IPS-NIHi11 (cell line): ENCODE measurements at regions not wholly inside any gene's neighbourhood (a gene's known extent, or its start where the extent isn't known, plus 50 kb on each side); places are given as distances from the start of the nearest gene placed in this dataset.

Experiments
- DNase-seq: peaks from one replicate; pipeline ENCODE4 v3.0.0; 2012; ENCODE audit warnings: mixed read lengths, low spot score

DNA sequence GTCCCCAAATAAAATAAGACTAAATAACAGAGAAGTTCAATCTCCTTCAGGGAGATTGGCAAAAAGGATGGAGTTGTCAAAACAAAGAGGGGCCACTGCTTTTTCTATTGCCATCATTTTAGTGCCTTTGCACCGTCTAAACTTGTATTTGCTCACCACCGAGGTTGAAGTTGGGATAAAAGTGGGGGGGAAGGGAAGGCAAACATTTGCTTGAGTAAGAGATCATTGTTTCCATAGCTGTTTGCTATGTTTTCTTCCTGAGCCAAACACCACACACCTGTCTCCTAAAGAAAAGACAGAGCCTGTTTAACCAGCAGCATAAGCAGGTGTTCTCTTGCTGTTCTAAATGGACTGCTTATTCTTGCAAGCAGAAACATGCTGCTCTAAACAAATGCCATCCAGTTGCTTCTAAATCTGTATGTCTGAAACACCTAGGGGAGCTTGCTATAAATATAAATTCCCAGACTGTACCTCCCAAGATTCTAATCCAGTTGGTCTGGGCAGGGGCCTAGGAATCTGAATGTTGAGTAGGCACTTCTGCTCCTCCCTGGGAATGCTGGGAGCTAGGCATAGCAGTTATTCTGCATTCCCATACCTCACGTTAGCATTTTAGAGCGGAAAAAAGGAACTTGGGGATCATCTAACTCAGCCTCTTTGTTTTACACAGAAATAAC is 179.4 kb upstream of the ARL4C start:
- DNase-seq = no peak

GRCh38 chr2:234674781-234675201 is 177.9 kb upstream of the ARL4C start:
- no peak for DNase-seq

GRCh38 chr2:234673961-234674759 is 177.3 kb upstream of the ARL4C start:
- no peak for DNase-seq

GRCh38 chr2:234673501-234673900 is 176.6 kb upstream of the ARL4C start:
- no peak for DNase-seq

DNA sequence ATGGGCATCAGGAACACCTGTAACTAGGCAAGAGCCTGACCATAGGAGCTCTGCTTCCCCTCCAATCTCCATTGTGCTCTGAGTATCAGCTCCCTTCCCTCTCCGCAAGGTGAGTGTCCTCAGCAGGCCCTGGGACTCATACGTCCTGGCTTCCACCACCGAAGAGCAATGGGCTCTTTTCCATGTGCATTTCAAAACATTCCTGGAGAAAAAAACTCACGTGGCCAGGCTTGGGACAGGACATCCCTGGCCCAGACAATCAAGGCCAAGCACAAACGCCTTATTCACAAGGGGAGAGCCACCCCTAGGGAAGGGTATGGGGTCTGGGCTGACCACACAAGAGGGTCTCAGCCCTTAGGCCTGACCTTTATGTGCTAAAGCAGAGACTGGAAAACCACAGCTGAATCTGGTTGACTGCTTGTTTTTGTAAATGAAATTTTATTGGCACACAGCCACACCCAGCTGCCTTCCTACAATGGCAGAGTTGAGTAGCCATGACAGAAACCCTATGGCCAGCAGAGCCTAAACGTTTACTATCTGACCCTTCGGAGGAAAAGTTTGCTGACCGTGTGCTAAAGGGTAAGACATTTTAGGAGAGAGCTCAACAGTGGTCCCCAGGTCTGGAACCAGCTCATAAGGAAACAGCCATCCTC is 175.7 kb upstream of the ARL4C start:
- DNase-seq = no peak

DNA sequence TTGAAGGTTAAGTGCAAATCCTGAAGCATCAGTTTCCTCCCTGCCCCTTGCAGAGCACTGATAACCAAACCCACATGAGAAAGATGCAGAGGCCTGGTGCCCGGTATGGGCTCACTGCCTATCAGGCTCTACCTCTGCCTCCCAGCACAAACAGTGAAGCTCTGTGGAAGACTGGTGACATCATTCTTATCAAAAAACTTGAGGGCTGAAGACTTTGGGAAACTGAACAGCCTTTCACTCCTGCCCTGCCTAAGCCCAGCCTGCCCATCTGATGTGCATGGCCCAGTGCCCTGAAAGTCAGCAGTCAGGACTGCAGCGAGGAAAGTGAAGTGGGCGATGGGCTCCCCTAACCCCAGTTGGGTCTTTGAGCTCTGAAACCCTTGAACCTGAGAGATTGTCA is 174.8 kb upstream of the ARL4C start:
- DNase-seq = no peak

- no peak for DNase-seq
Observed at GRCh38 chr2:234671231-234671630, 174.3 kb upstream of the ARL4C start.

DNA sequence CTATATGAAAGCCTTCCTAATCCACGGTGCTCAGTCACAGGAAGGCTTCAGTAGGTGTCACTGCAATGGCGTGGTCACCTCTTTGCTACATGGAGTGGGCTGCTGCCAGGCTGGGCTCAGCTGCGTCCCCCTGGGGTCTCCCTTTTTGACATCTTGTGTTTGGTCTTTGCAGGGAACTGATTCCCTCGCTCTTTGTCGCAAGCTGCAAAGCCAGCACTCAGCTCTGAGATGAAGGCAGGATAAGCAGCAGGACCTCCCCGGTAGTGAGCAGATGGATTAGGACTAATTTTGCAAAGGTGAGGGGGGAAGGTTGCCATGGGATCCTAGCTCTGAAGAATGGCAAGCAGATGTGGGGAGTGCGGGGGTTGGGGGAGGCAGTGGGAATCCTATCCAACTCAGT is 173.9 kb upstream of the ARL4C start:
- DNase-seq = no peak

DNA sequence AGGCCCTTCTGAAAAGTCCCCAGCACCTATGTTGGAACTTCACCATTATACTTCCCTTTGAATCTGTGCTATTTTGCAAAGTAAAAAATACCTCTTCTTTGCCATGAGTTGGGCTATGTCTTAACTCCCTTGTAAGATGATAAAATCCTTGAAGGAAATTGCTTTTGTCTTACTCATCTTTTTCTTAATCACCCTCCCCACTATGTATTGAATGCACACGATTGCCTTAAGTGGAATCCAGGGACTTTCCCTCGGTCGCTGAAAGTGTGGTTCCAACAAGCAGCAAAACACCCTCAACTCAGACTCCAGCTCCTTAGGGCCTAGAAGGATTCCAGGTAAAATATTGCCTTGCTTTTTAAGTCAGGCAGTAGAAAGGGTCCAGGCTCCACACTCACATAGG is 173.2 kb upstream of the ARL4C start:
- DNase-seq = no peak

DNA sequence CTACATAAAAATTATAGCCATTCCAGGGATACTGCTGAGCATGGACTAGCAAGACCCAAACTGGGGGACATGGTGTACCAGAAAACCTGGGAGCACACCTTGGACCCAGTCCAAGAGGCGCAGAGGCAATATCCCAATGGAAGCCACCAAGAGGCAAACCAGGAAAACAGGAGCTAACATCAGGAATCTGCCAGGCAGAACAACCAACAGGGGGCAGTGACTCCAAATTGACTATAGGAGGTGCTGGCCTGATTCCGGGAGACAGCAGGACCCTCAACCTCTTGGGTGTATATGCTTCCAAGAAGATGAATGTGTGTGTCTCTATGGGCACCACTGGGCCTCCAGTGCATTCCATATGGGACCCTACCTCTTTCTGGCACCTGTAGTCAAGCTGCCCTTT is 172.7 kb upstream of the ARL4C start:
- peak; percentile 55 for DNase-seq

DNA sequence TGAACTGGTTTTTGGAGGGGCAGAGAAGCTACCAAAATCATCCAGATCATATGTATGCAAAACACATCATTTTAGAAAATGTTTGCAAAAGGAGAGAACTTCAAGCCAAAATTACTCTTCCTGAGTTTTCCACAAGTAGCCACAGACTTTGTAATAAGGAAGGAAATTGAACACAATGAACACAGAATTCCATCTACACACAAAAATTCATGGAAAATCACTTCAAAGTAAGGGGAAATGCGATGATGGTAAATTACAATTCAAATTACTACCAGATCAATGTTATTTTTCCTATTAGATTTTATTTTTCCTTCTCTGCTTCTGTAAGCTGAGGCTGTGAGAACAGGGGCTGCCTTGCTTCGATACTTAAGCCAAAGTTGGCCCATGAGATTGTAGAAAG is 172.1 kb upstream of the ARL4C start:
- DNase-seq = no peak

DNA sequence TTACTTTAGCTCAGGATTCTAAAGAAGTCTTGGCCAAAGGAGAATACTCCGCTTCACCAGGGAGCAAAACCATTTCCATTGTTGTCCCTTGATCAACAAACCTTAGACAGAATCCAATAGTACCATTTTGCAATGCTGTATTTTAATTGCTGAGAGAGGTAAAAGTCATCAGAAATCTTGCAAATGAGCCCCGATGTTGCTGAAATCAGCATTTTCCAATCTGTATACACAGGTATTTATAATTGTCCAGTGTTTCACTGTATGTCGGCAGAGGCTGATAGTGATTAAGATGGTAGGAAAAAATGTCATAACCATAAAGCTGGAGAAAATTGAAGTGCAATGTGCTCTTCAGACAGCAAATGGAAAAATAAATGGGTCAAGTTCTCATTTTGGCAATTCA is 170.0 kb upstream of the ARL4C start:
- DNase-seq = no peak

GRCh38 chr2:234665304-234665703 is 168.4 kb upstream of the ARL4C start:
- DNase-seq = no peak

GRCh38 chr2:234661849-234662248 is 165.0 kb upstream of the ARL4C start:
- no peak for DNase-seq

DNA sequence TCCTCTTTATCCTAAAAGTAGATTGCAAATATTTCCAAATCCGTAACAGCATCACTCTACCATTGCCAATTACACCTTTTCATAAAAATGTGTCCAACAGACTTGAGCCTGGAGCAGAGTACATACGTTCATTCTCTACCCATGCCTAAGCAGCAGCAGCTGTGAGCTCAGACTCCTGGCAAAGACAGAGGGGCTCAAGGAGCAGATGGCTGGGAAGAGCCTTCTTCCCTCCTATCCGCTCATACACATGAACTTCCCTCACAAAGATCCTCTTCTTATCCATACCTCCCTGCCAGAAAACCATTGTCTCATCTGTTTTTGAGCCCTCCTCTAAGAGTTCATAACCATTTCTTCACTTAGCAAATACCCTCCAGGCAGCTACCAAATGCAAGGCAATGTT is 164.3 kb upstream of the ARL4C start:
- DNase-seq = no peak

DNA sequence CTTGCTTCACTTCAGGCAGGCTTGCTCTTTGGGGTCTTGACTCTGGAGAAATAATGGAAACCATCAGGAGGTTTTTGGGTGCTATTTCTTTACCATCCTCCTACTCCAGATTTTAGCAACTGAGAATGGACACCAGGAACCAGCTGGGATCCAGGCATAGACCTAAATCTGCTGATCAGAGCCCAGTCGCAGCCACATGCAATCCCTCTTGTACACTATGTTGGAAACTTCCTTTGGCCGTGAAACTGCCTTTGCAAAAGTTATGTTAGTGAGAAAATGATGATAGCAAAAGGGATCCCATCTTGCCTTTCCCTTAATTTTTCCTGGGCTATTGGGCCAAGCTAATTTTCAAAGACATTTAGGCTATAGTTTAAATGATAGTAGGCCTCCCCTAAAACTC is 158.8 kb upstream of the ARL4C start:
- DNase-seq = no peak

DNA sequence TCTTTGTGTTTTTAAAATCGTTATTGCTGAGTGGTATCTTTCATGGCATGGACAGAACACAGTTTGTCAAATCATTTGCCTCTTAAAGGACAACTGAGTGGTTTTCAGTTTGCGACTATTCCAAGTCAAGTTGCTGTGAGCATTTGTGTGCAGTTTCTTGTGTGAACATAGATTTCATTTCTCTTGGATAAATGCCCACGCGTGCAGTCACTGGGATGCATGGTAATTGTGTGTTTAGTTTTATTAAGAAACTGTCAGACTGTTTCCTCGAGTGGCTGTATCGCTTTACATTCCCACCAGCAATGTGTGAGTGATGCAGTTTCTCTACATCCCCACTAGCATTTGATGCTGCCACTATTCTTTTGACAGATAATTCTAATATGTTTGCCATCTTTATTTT is 154.0 kb upstream of the ARL4C start:
- DNase-seq = no peak

GRCh38 chr2:234649951-234650350 is 153.1 kb upstream of the ARL4C start:
- no peak for DNase-seq

DNA sequence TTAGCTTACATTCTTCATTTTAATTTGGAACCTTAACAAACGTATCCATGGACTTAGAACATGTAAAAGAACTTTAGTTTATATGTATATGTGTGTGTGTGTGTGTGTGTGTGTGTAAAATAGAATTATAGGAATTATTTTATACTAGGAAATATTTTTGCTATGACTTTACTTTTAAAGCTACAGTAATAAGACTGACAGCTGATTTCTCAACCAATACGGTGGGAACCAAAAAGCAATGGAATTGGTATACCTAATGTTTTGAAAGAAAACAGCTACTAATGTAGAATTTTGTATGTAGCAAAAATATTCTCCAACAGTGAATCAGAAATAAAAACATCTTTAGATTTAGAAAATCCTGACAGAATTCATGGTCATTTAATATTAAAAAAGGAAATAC is 146.5 kb upstream of the ARL4C start:
- no peak for DNase-seq

- DNase-seq = peak; percentile 25
Observed at GRCh38 chr2:234641086-234641485, 144.2 kb upstream of the ARL4C start.

DNA sequence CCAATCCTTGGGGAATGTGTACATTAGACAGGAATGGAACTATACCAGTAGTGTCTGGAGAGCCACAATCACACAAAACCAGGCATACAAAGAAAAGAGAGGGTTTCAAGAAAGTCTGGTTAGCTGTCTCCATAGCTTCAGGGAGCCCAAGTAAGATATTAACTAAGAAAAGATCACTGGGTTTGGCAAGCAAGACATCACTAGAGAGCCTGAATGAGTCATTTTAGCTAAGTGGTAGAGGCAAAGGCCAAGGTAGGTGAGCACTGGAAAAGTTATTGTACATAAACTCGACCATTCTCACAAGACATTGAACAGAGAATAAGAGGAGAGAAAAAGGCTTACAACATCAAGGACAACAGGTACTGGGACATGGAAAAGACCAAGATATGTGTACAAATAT is 143.8 kb upstream of the ARL4C start:
- DNase-seq = no peak

DNA sequence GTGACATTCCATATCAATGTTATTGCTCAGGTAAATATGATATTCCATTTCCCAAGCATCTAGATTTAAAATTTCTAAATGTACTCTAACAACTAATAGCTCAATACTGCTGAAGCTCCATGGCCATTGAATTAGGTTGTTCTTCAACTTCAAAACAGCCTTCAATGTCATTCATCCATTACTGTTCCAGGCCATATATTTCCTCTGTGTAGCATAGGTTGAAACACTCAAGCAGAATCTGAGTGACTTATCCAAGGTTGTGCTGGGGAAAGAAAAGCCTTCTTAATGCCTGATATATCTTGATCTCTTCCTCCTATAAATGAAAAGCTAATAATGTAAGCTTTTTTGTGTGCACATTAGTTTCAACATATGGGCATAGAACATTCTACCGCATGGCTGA is 142.1 kb upstream of the ARL4C start:
- no peak for DNase-seq

- DNase-seq = no peak
Observed at GRCh38 chr2:234635284-234635683, 138.4 kb upstream of the ARL4C start.
